Endothelial cell of umbilical vein (primary cell): ENCODE measurements at regions not wholly inside any gene's neighbourhood (a gene's known extent, or its start where the extent isn't known, plus 50 kb on each side); places are given as distances from the start of the nearest gene placed in this dataset.

ENCODE experiments used
- BruUV-seq: library from RNA; stranded (reverse); fragments of 400-500 nt; replicated peaks from 2 replicates; lab custom pipeline; 2021; lab: Mats Ljungman, UMichigan
- CTCF ChIA-PET: fragments of 300-600, 350-600 bp; sonication (Branson Sonifier 250); formaldehyde crosslinking; loops from one replicate; lab custom pipeline; 2021; ENCODE audit warnings: antibody characterized with exemption, inconsistent platforms; lab: Charles Lee
- POLR2A ChIA-PET: fragments of 300-600, 350-600 bp; sonication (Branson Sonifier 250); formaldehyde crosslinking; loops from one replicate; lab custom pipeline; 2021; ENCODE audit warnings: antibody characterized with exemption, inconsistent platforms; lab: Charles Lee
- DNase-seq: peaks from one replicate; pipeline ENCODE4 v3.0.0-alpha.2; 2011; ENCODE audit warnings: low read depth, low spot score
- FAIRE-seq: peaks from 2 replicates; lab custom pipeline; 2011; peaks lifted over from hg19 to GRCh38; lab: Jason Lieb, UNC
- H2AFZ ChIP-seq: 2 replicates; pipeline ENCODE4 v1.6.0; 2012; ENCODE audit warnings: low read depth, low read length, control low read depth, inconsistent platforms
- H3K27ac ChIP-seq: 2 replicates; pipeline ENCODE4 v1.5.1; 2011; ENCODE audit warnings: low read depth, mild to moderate bottlenecking, control low read depth, low read length, moderate library complexity; ENCODE audit not compliant: insufficient read depth
- H3K27me3 ChIP-seq, 2 experiments: 2 replicates each; pipeline versions ENCODE4 v1.6.0 to v1.6.1; 2011; ENCODE audit warnings: low read length in 2 of 2, mixed read lengths in 1 of 2; ENCODE audit not compliant: control insufficient read depth in 2 of 2, insufficient read depth in 2 of 2
- H3K36me3 ChIP-seq, 2 experiments: 2 replicates in 1 of 2; 3 replicates in 1 of 2; pipeline ENCODE4 v1.5.1; 2011; ENCODE audit warnings: low read length in 2 of 2, mild to moderate bottlenecking in 1 of 2, moderate library complexity in 1 of 2; ENCODE audit not compliant: control insufficient read depth in 2 of 2, insufficient read depth in 2 of 2; ENCODE audit errors: extremely low read depth in 1 of 2
- H3K4me1 ChIP-seq: 3 replicates; pipeline ENCODE4 v1.5.1; 2011; ENCODE audit warnings: mild to moderate bottlenecking, low read length; ENCODE audit not compliant: control insufficient read depth, insufficient read depth; ENCODE audit errors: extremely low read depth
- H3K4me2 ChIP-seq: 2 replicates; pipeline ENCODE4 v1.6.1; 2011; ENCODE audit warnings: low read length, control low read depth, mixed read lengths; ENCODE audit not compliant: insufficient read depth
- H3K4me3 ChIP-seq, 3 experiments: fragments of 200-600 bp in 1 of 3; sonication (generic), shearing (Covaris generic) in 1 of 3; replicated peaks in 1 of 3; 2 replicates each; pipeline ENCODE4 v1.5.1; 2011 to 2016; ENCODE audit warnings: control low read depth in 3 of 3, low read length in 3 of 3, mild to moderate bottlenecking in 2 of 3, inconsistent platforms in 1 of 3, low read depth in 1 of 3, moderate library complexity in 1 of 3; ENCODE audit not compliant: insufficient read depth in 1 of 3
- H3K79me2 ChIP-seq: 2 replicates; pipeline ENCODE4 v1.6.0; 2012; ENCODE audit warnings: low read length, inconsistent platforms; ENCODE audit not compliant: control insufficient read depth, insufficient read depth
- H3K9ac ChIP-seq: replicated peaks from 2 replicates; pipeline ENCODE3; 2011; ENCODE audit warnings: low read length, control low read depth; ENCODE audit not compliant: insufficient read depth; ENCODE audit errors: extremely low read depth
- H3K9me1 ChIP-seq: replicated peaks from 3 replicates; pipeline ENCODE4 v1.6.0; 2011; ENCODE audit warnings: mild to moderate bottlenecking, low read length; ENCODE audit not compliant: control insufficient read depth, insufficient read depth; ENCODE audit errors: extremely low read depth
- H3K9me3 ChIP-seq: replicated peaks from 2 replicates; pipeline ENCODE4 v1.5.1; 2012; ENCODE audit warnings: low read length, inconsistent platforms; ENCODE audit not compliant: control insufficient read depth, insufficient read depth
- H4K20me1 ChIP-seq: replicated peaks from 2 replicates; pipeline ENCODE3; 2011; ENCODE audit warnings: mild to moderate bottlenecking, low read length; ENCODE audit not compliant: control insufficient read depth, insufficient read depth; ENCODE audit errors: extremely low read depth
- CTCF ChIP-seq, 2 donors: IDR thresholded peaks; 1 replicate in 1 of 2; 2 replicates in 1 of 2; pipeline ENCODE4 v1.5.1; 2011; ENCODE audit warnings: low read length in 2 of 2, mild to moderate bottlenecking in 2 of 2, moderate library complexity in 2 of 2, control low read depth in 1 of 2, inconsistent platforms in 1 of 2, low read depth in 1 of 2; ENCODE audit not compliant: insufficient read depth in 1 of 2; ENCODE audit errors: extremely low read depth in 1 of 2
- EZH2 ChIP-seq: IDR thresholded peaks from 2 replicates; pipeline ENCODE4 v1.6.1; 2012; ENCODE audit warnings: borderline replicate concordance, low read depth, mild to moderate bottlenecking, moderate library complexity, low read length, inconsistent platforms; ENCODE audit not compliant: severe bottlenecking
- FOS ChIP-seq: IDR thresholded peaks from 2 replicates; pipeline ENCODE4 v1.6.1; 2011; ENCODE audit warnings: mild to moderate bottlenecking, low read length, moderate library complexity, borderline replicate concordance; ENCODE audit not compliant: insufficient read depth
- GATA2 ChIP-seq: IDR thresholded peaks from 2 replicates; pipeline ENCODE4 v1.7.0; 2011; ENCODE audit warnings: low read depth, mild to moderate bottlenecking, moderate library complexity, mixed read lengths, low read length; ENCODE audit not compliant: insufficient read length, insufficient read depth
- JUN ChIP-seq: IDR thresholded peaks from 2 replicates; pipeline ENCODE4 v1.6.1; 2011; ENCODE audit warnings: borderline replicate concordance, low read depth; ENCODE audit not compliant: insufficient read length, insufficient read depth
- MAX ChIP-seq: IDR thresholded peaks from 2 replicates; pipeline ENCODE4 v1.6.1; 2011; ENCODE audit not compliant: insufficient read depth, insufficient read length
- MYC ChIP-seq: IDR thresholded peaks from one replicate; pipeline ENCODE4 v1.6.1; 2011; ENCODE audit warnings: mild to moderate bottlenecking, low read depth, low read length
- POLR2A ChIP-seq: IDR thresholded peaks from 2 replicates; pipeline ENCODE4 v1.6.1; 2012; ENCODE audit warnings: low read depth, mild to moderate bottlenecking, control low read depth, low read length
- POLR2AphosphoS5 ChIP-seq: IDR thresholded peaks from 2 replicates; pipeline ENCODE4 v1.6.1; 2012; ENCODE audit warnings: low read depth, mild to moderate bottlenecking, control low read depth, low read length, moderate library complexity; ENCODE audit not compliant: insufficient read depth
- dilution Hi-C: fragments of 300-500 bp; cut with MboI; formaldehyde crosslinking; loops from one replicate; pipeline ENCODE4 v1.15.0; 2019; ENCODE audit warnings: low sequenced_read_pairs; ENCODE audit not compliant: extremely low pct_ligation_motif_present
- intact Hi-C: fragments of 100-400 bp; cut with micrococcal nuclease; formaldehyde crosslinking; loops from one replicate; pipeline ENCODE4 v1.10.0; 2022

GRCh38 chrX:87045352-87045751 lies 472.2 kb upstream of the KLHL4 start:
- TF ChIP-seq GATA2 (no peak), MYC (no peak), JUN (no peak), EZH2 (no peak), CTCF (IDR thresholded peaks at IDR 0.05; ENCODE audit: extremely low read depth in 1 of 2, insufficient read depth in 1 of 2, low read depth in 1 of 2, low read length in 2 of 2) (no peak), FOS (no peak), POLR2A (no peak), MAX (no peak), POLR2AphosphoS5 (no peak)
- dilution Hi-C loops: no loop called here
- no peaks in the 10 kb centered on the region for H3K36me3 ChIP-seq
- no peak overlapping the region for H2AFZ ChIP-seq
- no peaks in the 10 kb centered on the region for H3K79me2 ChIP-seq
- ChIA-PET POLR2A (no interaction called here), CTCF (no interaction called here)
- intact Hi-C loops: no loop called here
- H3K9me3 ChIP-seq: no peaks in the 10 kb centered on the region
- H3K27ac ChIP-seq: no peak overlapping the region
- no peaks in the 10 kb centered on the region for H4K20me1 ChIP-seq
- no TSS peak for BruUV-seq
- no peaks in the 10 kb centered on the region for H3K9me1 ChIP-seq
- H3K4me1 ChIP-seq: no peaks in the 10 kb centered on the region
- DNase-seq: no peak
- H3K4me3 ChIP-seq: no peak overlapping the region
- H3K4me2 ChIP-seq: no peak overlapping the region
- no peak for FAIRE-seq
- no peaks in the 10 kb centered on the region for H3K27me3 ChIP-seq
- H3K9ac ChIP-seq: no peak overlapping the region
